Naive thymus-derived CD4-positive, alpha-beta T cell (primary cell): ENCODE measurements at regions not wholly inside any gene's neighbourhood (a gene's known extent, or its start where the extent isn't known, plus 50 kb on each side); places are given as distances from the start of the nearest gene placed in this dataset.

ENCODE experiments used
- ATAC-seq: fragments of 150-1000 bp; cut with Tn5 transposase; 2 replicates; pipeline ENCODE4 v1.10.0; 2021; ENCODE audit warnings: mild to moderate bottlenecking, moderate library complexity
- CTCF ChIA-PET: fragments of 350-600 bp; sonication (Branson Sonifier 250); formaldehyde crosslinking; loops from one replicate; lab custom pipeline; 2021; ENCODE audit warnings: antibody characterized with exemption; lab: Charles Lee
- POLR2A ChIA-PET: fragments of 350-600 bp; sonication (Branson Sonifier 250); formaldehyde crosslinking; loops from one replicate; lab custom pipeline; 2021; ENCODE audit warnings: antibody characterized with exemption, inconsistent platforms; lab: Charles Lee
- DNase-seq, 9 donors: peaks; one replicate each; pipeline versions ENCODE4 v3.0.0 to v3.0.0-alpha.2; 2020 to 2022; ENCODE audit warnings: mixed read lengths in 1 of 9
- H3K27ac ChIP-seq: one replicate; pipeline ENCODE4 v1.7.0; 2013; ENCODE audit warnings: mild to moderate bottlenecking, low read depth, low read length, moderate library complexity
- H3K27me3 ChIP-seq, 2 donors: one replicate each; pipeline ENCODE4 v1.7.0; 2013; ENCODE audit warnings: low read length in 2 of 2, mild to moderate bottlenecking in 2 of 2, moderate library complexity in 2 of 2; ENCODE audit not compliant: control insufficient read depth in 2 of 2, insufficient read depth in 2 of 2
- H3K36me3 ChIP-seq, 3 experiments: 1 replicate in 2 of 3; 2 replicates in 1 of 3; pipeline ENCODE4 v1.7.0; 2013; ENCODE audit warnings: low read length in 3 of 3, mild to moderate bottlenecking in 3 of 3, moderate library complexity in 1 of 3; ENCODE audit not compliant: insufficient read depth in 3 of 3, control insufficient read depth in 2 of 3
- H3K4me1 ChIP-seq, 2 donors: one replicate each; pipeline ENCODE4 v1.7.0; 2013; ENCODE audit warnings: low read length in 2 of 2, mild to moderate bottlenecking in 2 of 2, moderate library complexity in 1 of 2; ENCODE audit not compliant: control insufficient read depth in 2 of 2, insufficient read depth in 2 of 2
- H3K4me3 ChIP-seq: 2 replicates; pipeline ENCODE4 v1.7.0; 2013; ENCODE audit warnings: mild to moderate bottlenecking, low read length
- H3K9me3 ChIP-seq, 3 experiments: 1 replicate in 2 of 3; 2 replicates in 1 of 3; pipeline ENCODE4 v1.7.0; 2013; ENCODE audit warnings: low read length in 3 of 3; ENCODE audit not compliant: control insufficient read depth in 2 of 3
- H3K27ac Mint-ChIP-seq, 9 donors: one replicate each; pipeline ENCODE4 v1.8.0; 2020 to 2022; ENCODE audit warnings: mixed read lengths in 9 of 9, mild to moderate bottlenecking in 8 of 9, moderate library complexity in 5 of 9, inconsistent platforms in 2 of 9
- H3K27me3 Mint-ChIP-seq, 5 donors: one replicate each; pipeline ENCODE4 v1.8.0; 2021 to 2022; ENCODE audit warnings: mixed read lengths in 5 of 5, mild to moderate bottlenecking in 1 of 5
- H3K36me3 Mint-ChIP-seq, 5 donors: one replicate each; pipeline ENCODE4 v1.8.0; 2020 to 2022; ENCODE audit warnings: mixed read lengths in 5 of 5, mild to moderate bottlenecking in 3 of 5, inconsistent platforms in 1 of 5
- H3K4me1 Mint-ChIP-seq, 7 donors: one replicate each; pipeline ENCODE4 v1.8.0; 2020 to 2022; ENCODE audit warnings: mixed read lengths in 7 of 7, mild to moderate bottlenecking in 3 of 7, inconsistent platforms in 1 of 7
- H3K4me3 Mint-ChIP-seq, 10 donors: one replicate each; pipeline ENCODE4 v1.8.0; 2020 to 2022; ENCODE audit warnings: mild to moderate bottlenecking in 10 of 10, mixed read lengths in 10 of 10, moderate library complexity in 6 of 10, inconsistent platforms in 2 of 10
- H3K9me3 Mint-ChIP-seq, 11 donors: one replicate each; pipeline ENCODE4 v1.8.0; 2020 to 2022; ENCODE audit warnings: mixed read lengths in 11 of 11, mild to moderate bottlenecking in 4 of 11, inconsistent platforms in 1 of 11, moderate library complexity in 1 of 11
- intact Hi-C, 2 donors: fragments of 100-400 bp; cut with micrococcal nuclease; formaldehyde crosslinking; loops; one replicate each; pipeline ENCODE4 v1.15.1; 2023

GRCh38 chr2:181178823-181179412 is 198.5 kb downstream of the UBE2E3 start:
- H3K9me3 ChIP-seq = no peaks in the 10 kb centered on the region
- H3K4me3 Mint-ChIP-seq = peak overlapping the region in 2 of 10 donors; percentile 19 to 25
- no peak overlapping the region for H3K27ac ChIP-seq
- intact Hi-C loops = loop anchor here (1.0 to 10.0 kb wide), 12 partner anchors 9 to 536 kb away; partner anchors contain the start of gene ITGA4 (in 2 of the 2)
- H3K4me1 Mint-ChIP-seq = peaks cover 7 to 58% (median 45%) of the 10 kb centered on the region in 7 donors
- H3K4me3 ChIP-seq = no peak overlapping the region
- H3K4me1 ChIP-seq = peaks cover 15 to 16% of the 10 kb centered on the region in 2 donors
- peak; percentile 76 for ATAC-seq
- H3K36me3 ChIP-seq = no peaks in the 10 kb centered on the region
- H3K27ac Mint-ChIP-seq = peak overlapping the region in 8 of 9 donors; percentile 1 to 65 (median 44)
- H3K27me3 ChIP-seq = no peaks in the 10 kb centered on the region
- CTCF ChIA-PET = interaction anchor here (0.7 to 2.3 kb wide), 7 partner anchors 33 to 656 kb away, joined by 3 to 8 read pairs (median 3); no protein-coding TSS in a partner anchor
- no peaks in the 10 kb centered on the region for H3K27me3 Mint-ChIP-seq
- POLR2A ChIA-PET = interaction anchor here (0.7 to 1.3 kb wide), 5 partner anchors 13 to 284 kb away, joined by 3 to 5 read pairs (median 3); no protein-coding TSS in a partner anchor
- H3K9me3 Mint-ChIP-seq = peaks cover 0 to 11% (median 2%) of the 10 kb centered on the region in 11 donors
- H3K36me3 Mint-ChIP-seq = peaks cover 0 to 31% (median 8%) of the 10 kb centered on the region in 5 donors
- peak in 6 of 9 donors; percentile 14 to 34 (median 30) for DNase-seq

DNA sequence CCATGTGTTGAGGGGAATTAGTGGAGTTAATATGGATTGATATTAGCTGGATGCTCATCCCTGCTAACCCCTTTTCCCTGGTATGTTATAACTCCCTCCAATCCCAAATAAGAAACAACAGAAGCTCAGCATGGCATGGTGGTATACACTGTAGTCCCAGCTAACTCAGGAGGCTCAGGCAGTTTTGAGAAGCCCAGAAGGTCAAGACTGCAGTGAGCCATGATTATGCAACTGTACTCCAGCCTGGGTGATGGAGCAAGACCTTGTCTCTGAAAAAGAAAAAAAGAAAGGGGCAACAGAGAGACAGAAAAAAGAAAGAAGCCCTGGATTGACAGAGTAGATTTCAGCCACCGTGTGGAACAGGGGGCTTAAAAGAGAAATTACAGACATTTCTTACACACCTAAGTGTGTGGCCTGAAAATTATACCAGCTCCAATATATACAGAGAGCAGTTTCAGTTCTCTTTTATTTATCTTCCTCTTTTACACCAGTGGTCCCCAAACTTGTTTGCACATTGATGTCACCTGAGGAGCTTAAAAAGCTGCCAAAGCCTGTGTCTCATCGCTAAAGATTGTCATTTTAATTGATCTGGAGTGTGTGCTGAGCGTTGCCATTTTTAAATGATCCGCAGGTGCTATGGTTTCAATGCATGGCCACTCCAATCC is 203.6 kb downstream of the UBE2E3 start:
- H3K27ac ChIP-seq = no peak overlapping the region
- no peaks in the 10 kb centered on the region for H3K9me3 ChIP-seq
- DNase-seq (no peak), ATAC-seq (peak; percentile 55)
- H3K4me3 Mint-ChIP-seq = no peak overlapping the region
- H3K27me3 ChIP-seq = no peaks in the 10 kb centered on the region
- ChIA-PET POLR2A (interaction anchor here (0.6 to 3.3 kb wide), 4 partner anchors 9 to 15 kb away, joined by 5 to 10 read pairs (median 7); no protein-coding TSS in a partner anchor), CTCF (no interaction called here)
- peaks cover 0 to 16% (median 4%) of the 10 kb centered on the region in 11 donors for H3K9me3 Mint-ChIP-seq
- H3K36me3 Mint-ChIP-seq = peaks cover 0 to 33% (median 15%) of the 10 kb centered on the region in 5 donors
- intact Hi-C loops = loop anchor here in 1 of 2 donors (2.0 kb wide), 1 partner anchor 15 kb away; no protein-coding TSS in a partner anchor
- H3K4me1 ChIP-seq = peaks cover 9% of the 10 kb centered on the region in 2 donors
- no peak overlapping the region for H3K4me3 ChIP-seq
- no peaks in the 10 kb centered on the region for H3K36me3 ChIP-seq
- peaks cover 12 to 45% (median 27%) of the 10 kb centered on the region in 7 donors for H3K4me1 Mint-ChIP-seq
- peak overlapping the region in 1 of 9 donors; percentile 41 for H3K27ac Mint-ChIP-seq
- no peaks in the 10 kb centered on the region for H3K27me3 Mint-ChIP-seq

DNA sequence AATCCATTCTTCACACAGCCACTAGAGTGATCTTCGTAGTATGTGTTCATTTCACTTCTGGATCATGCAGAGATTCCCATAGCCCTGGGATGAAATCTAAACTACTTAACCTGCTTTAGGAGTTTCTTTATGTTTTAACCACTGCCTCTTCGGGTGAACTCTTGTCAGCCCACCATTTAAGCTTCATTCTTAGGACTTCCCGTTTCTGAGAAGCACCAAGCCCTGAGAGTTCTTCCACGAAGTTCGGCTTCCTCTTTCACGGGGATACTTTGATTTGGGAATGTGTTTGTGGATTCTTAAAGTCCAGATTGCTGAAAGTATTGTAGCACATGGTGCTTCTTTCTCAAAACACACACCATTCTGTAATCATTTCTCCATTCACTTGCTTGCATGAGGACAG is 205.0 kb downstream of the UBE2E3 start:
- POLR2A ChIA-PET = interaction anchor here (0.6 to 3.3 kb wide), 3 partner anchors 8 to 37 kb away, joined by 3 to 10 read pairs (median 6); no protein-coding TSS in a partner anchor

DNA sequence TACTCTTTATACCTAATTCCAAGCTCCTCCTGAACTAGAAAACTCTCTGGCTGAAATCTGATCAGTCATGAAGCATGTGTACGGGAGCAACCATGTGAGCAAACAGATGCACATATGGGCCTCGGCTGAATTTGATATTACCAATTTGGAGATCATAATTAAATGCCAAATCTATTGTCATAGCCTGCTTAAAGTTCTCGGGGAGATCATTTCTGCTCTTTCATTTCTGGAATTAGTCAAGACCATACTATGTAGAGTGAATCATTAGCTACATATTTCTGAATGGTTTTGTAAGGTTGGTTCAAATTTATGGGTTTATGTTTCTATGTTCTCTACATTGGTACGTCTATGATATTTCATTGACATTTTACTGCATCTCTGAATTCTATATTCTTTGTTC is 205.5 kb downstream of the UBE2E3 start:
- Mint-ChIP-seq H3K36me3 (peaks cover 0 to 25% (median 8%) of the 10 kb centered on the region in 5 donors), H3K9me3 (peaks cover 0 to 6% (median 0%) of the 10 kb centered on the region in 11 donors), H3K4me3 (no peak overlapping the region), H3K27me3 (no peaks in the 10 kb centered on the region), H3K27ac (peak overlapping the region in 1 of 9 donors; percentile 54), H3K4me1 (peaks cover 11 to 42% (median 23%) of the 10 kb centered on the region in 7 donors)
- ATAC-seq (no peak), DNase-seq (no peak)
- peaks cover 6 to 7% of the 10 kb centered on the region in 2 donors for H3K4me1 ChIP-seq
- no peak overlapping the region for H3K4me3 ChIP-seq
- H3K9me3 ChIP-seq = no peaks in the 10 kb centered on the region
- H3K27me3 ChIP-seq = no peaks in the 10 kb centered on the region
- H3K36me3 ChIP-seq = no peaks in the 10 kb centered on the region
- no peak overlapping the region for H3K27ac ChIP-seq
- ChIA-PET CTCF (interaction anchor here (0.7 to 0.9 kb wide), 2 partner anchors 58 to 81 kb away, joined by 3 read pairs; no protein-coding TSS in a partner anchor), POLR2A (interaction anchor here (3.3 kb wide), 1 partner anchor 9 kb away, joined by 10 read pairs; no protein-coding TSS in a partner anchor)
- intact Hi-C loops = loop anchor here in 1 of 2 donors (2.0 kb wide), 1 partner anchor 13 kb away; no protein-coding TSS in a partner anchor

More for the DNA sequence above, 205.0 kb downstream of the UBE2E3 start:
- H3K27ac ChIP-seq = no peak overlapping the region
- intact Hi-C loops = loop anchor here in 1 of 2 donors (2.0 kb wide), 1 partner anchor 13 kb away; no protein-coding TSS in a partner anchor
- no peaks in the 10 kb centered on the region for H3K9me3 ChIP-seq
- H3K4me1 ChIP-seq = peaks cover 6 to 7% of the 10 kb centered on the region in 2 donors
- ATAC-seq (no peak), DNase-seq (no peak)
- peak overlapping the region in 4 of 9 donors; percentile 11 to 54 (median 32) for H3K27ac Mint-ChIP-seq
- H3K4me3 Mint-ChIP-seq = no peak overlapping the region
- peaks cover 9 to 37% (median 19%) of the 10 kb centered on the region in 7 donors for H3K4me1 Mint-ChIP-seq
- no peak overlapping the region for H3K4me3 ChIP-seq
- peaks cover 0 to 24% (median 6%) of the 10 kb centered on the region in 5 donors for H3K36me3 Mint-ChIP-seq
- peaks cover 0 to 6% (median 0%) of the 10 kb centered on the region in 11 donors for H3K9me3 Mint-ChIP-seq
- CTCF ChIA-PET = interaction anchor here (0.7 to 0.9 kb wide), 3 partner anchors 34 to 81 kb away, joined by 3 read pairs; no protein-coding TSS in a partner anchor
- no peaks in the 10 kb centered on the region for H3K27me3 ChIP-seq
- no peaks in the 10 kb centered on the region for H3K36me3 ChIP-seq
- H3K27me3 Mint-ChIP-seq = no peaks in the 10 kb centered on the region

DNA sequence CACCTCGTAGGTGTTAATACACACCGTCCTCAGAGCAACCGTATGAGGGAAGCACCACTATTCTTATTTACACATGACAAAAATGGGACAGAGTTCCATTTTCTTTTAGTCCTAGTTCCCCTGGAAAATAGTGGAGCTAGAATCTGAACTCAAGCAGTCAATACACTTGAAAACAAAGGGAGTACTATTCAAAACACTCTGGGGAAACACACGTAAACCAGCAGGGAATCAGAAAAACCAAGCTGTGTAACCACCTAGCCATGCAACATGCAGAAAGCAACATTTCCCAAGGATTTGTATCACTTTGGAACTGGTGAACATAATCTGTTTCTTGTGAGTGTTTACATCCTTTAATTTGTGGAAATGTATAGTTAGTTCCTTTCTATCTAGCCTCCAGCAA is 208.2 kb downstream of the UBE2E3 start:
- ATAC-seq = no peak
- Mint-ChIP-seq H3K4me3 (no peak overlapping the region), H3K27me3 (no peaks in the 10 kb centered on the region), H3K4me1 (peaks cover 11 to 63% (median 32%) of the 10 kb centered on the region in 7 donors), H3K36me3 (peaks cover 0 to 33% (median 12%) of the 10 kb centered on the region in 5 donors), H3K27ac (peak overlapping the region in 1 of 9 donors; percentile 77), H3K9me3 (peaks cover 0 to 11% (median under 1%) of the 10 kb centered on the region in 11 donors)
- peaks cover 6 to 7% of the 10 kb centered on the region in 2 donors for H3K4me1 ChIP-seq
- no peaks in the 10 kb centered on the region for H3K27me3 ChIP-seq
- intact Hi-C loops = loop anchor here in 1 of 2 donors (1.0 kb wide), 2 partner anchors 9 to 10 kb away; no protein-coding TSS in a partner anchor
- H3K9me3 ChIP-seq = no peaks in the 10 kb centered on the region
- ChIA-PET CTCF (no interaction called here), POLR2A (interaction anchor here (0.7 kb wide), 1 partner anchor 19 kb away, joined by 3 read pairs; no protein-coding TSS in a partner anchor)
- no peaks in the 10 kb centered on the region for H3K36me3 ChIP-seq
- H3K27ac ChIP-seq = no peak overlapping the region
- no peak overlapping the region for H3K4me3 ChIP-seq
- DNase-seq = no peak

- no peak for DNase-seq
- Mint-ChIP-seq H3K9me3 (peaks cover 0 to 20% (median 4%) of the 10 kb centered on the region in 11 donors), H3K4me3 (no peak overlapping the region), H3K4me1 (peaks cover 11 to 67% (median 39%) of the 10 kb centered on the region in 7 donors), H3K27me3 (no peaks in the 10 kb centered on the region), H3K27ac (no peak overlapping the region), H3K36me3 (peaks cover 9 to 44% (median 12%) of the 10 kb centered on the region in 5 donors)
- POLR2A ChIA-PET = interaction anchor here (1.3 kb wide), 1 partner anchor 14 kb away, joined by 3 read pairs; no protein-coding TSS in a partner anchor
- Histone ChIP-seq H3K4me1 (peaks cover 6 to 7% of the 10 kb centered on the region in 2 donors), H3K9me3 (no peaks in the 10 kb centered on the region), H3K27ac (no peak overlapping the region), H3K27me3 (no peaks in the 10 kb centered on the region), H3K36me3 (no peaks in the 10 kb centered on the region), H3K4me3 (no peak overlapping the region)
- CTCF ChIA-PET = interaction anchor here (1.3 kb wide), 1 partner anchor 11 kb away, joined by 3 read pairs; no protein-coding TSS in a partner anchor
- intact Hi-C loops = loop anchor here in 1 of 2 donors (1.0 kb wide), 1 partner anchor 7 kb away; no protein-coding TSS in a partner anchor
- ATAC-seq = no peak
Measured at GRCh38 chr2:181189951-181190350, 209.5 kb downstream of the UBE2E3 start.
